ENCODE measurements at regions not wholly inside any gene's neighbourhood (a gene's known extent, or its start where the extent isn't known, plus 50 kb on each side); places are given as distances from the start of the nearest gene placed in this dataset.

- TF ChIP-seq POLR2A (IDR thresholded peaks at IDR 0.05; ENCODE audit: low read length) = no peak
- TF ChIP-seq GATA1 (IDR thresholded peaks at IDR 0.05; ENCODE audit: low read depth, low read length) = no peak
Measured at GRCh38 chr2:57965961-57966360, 80.6 kb upstream of the VRK2 start.

All from erythroblast (primary cell).